ENCODE measurements at regions not wholly inside any gene's neighbourhood (a gene's known extent, or its start where the extent isn't known, plus 50 kb on each side); places are given as distances from the start of the nearest gene placed in this dataset.

DNA sequence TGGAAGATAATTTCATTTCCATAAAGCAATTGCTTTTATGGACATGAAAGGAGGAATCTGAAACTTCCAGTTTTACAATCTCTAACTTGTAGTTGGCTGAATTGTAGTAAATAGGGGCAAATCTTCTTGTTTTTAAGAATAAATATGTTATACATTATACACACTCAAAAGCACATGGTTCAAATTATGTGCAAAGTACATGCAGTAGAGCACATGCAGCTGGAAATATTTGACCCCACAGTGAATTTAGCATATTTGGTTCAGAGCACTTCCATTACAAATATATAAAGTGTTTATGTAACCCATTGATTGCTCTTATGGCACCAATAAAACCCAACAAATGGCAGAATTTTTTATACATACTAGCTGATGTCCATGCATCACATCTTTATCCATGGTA is 180.5 kb downstream of the IRS2 start:
- Mint-ChIP-seq H3K27ac (no peak overlapping the region), H3K4me1 (no peaks in the 10 kb centered on the region), H3K27me3 (no peaks in the 10 kb centered on the region), H3K36me3 (no peaks in the 10 kb centered on the region), H3K4me3 (no peak overlapping the region), H3K9me3 (peaks cover 6% of the 10 kb centered on the region)
- ATAC-seq, result no peak

DNA sequence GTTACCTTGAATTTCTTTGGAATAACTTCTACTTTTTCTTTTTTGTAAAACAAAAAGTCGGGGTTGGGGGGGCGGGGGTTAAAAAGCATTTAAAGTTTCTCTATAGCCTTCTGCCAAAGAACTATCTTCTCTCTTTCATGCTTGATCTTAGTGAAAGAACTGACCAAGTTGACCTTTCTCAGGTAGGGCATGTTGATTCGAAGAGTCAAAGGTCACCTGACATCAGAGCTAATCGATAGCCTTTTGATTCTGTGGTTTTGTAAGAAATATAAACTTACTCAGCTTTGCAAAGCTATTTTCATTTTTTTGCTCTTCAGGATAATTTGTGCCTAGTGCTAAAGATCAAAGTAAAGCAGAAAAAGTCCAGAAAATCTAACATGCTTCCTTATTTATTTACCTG is 181.5 kb downstream of the IRS2 start:
- H3K27me3 Mint-ChIP-seq, result no peaks in the 10 kb centered on the region
- H3K4me1 Mint-ChIP-seq, result no peaks in the 10 kb centered on the region
- no peak overlapping the region for H3K4me3 Mint-ChIP-seq
- H3K36me3 Mint-ChIP-seq, result no peaks in the 10 kb centered on the region
- ATAC-seq, result no peak
- no peak overlapping the region for H3K27ac Mint-ChIP-seq
- H3K9me3 Mint-ChIP-seq, result peaks cover 6% of the 10 kb centered on the region

GRCh38 chr13:109602356-109602755 is 184.0 kb downstream of the IRS2 start:
- H3K4me3 Mint-ChIP-seq, result no peak overlapping the region
- no peaks in the 10 kb centered on the region for H3K4me1 Mint-ChIP-seq
- H3K36me3 Mint-ChIP-seq, result no peaks in the 10 kb centered on the region
- H3K9me3 Mint-ChIP-seq, result peaks cover 2% of the 10 kb centered on the region
- no peak overlapping the region for H3K27ac Mint-ChIP-seq
- H3K27me3 Mint-ChIP-seq, result no peaks in the 10 kb centered on the region
- no peak for ATAC-seq

DNA sequence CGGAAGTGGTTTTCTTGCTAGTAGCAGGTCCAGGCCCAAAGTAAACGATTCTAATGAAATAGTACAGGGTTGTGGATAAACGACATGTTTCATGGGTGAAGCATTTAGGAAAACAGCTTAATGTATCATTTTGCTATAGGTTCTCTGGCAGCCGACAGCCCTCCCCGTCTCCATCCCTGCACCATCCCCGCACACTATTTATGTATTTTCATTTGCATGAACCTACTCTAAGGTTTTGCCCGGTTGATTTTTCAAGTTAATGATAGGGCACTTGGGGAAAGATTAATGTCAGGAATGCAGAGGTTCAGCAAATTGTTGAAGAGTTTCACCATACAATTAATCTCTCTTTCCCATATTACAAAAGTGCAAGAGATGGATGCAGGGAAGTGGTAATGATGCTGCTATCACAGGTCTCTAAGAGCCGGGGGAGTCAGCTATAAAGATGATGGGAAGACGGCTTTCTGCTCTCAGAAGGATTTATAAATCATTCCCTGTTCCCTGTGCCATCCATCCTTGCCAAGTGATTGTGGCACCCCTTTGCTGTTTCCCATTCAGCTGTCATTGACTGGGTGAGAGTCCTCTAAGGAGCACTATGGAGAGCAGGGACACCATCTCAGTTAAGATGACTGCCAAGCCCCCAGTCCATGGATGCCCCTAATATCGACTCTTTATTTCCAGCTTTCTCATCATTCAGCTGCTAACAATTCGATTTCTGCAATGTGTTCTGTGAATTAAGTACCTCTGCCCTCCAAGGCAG is 186.3 kb downstream of the IRS2 start:
- ATAC-seq, result no peak
- no peaks in the 10 kb centered on the region for H3K36me3 Mint-ChIP-seq
- no peak overlapping the region for H3K27ac Mint-ChIP-seq
- H3K27me3 Mint-ChIP-seq, result no peaks in the 10 kb centered on the region
- H3K4me1 Mint-ChIP-seq, result no peaks in the 10 kb centered on the region
- H3K9me3 Mint-ChIP-seq, result no peaks in the 10 kb centered on the region
- H3K4me3 Mint-ChIP-seq, result no peak overlapping the region

DNA sequence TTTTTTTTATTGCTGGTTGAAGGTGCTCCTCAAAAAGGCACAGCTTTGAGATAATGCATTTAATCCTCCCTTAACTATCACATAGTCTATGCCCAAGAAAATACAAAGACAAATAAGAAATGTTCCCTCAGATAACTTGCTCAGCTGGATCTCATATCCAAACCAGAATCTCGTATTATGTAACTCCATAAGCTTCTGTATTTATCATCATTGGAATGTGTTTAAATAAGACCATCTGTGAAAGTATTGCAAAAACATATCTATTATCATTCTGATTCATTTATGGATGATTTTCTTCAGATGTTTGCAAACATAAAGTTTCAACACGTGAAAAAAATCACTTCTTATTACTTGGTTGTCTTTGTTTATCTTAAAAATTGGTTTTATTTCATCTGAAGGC is 190.9 kb downstream of the IRS2 start:
- Mint-ChIP-seq H3K4me1 (no peaks in the 10 kb centered on the region), H3K36me3 (no peaks in the 10 kb centered on the region), H3K27me3 (no peaks in the 10 kb centered on the region), H3K9me3 (no peaks in the 10 kb centered on the region), H3K4me3 (no peak overlapping the region), H3K27ac (no peak overlapping the region)
- no peak for ATAC-seq

- no peaks in the 10 kb centered on the region for H3K4me1 Mint-ChIP-seq
Observed at GRCh38 chr13:109593230-109593629, 193.2 kb downstream of the IRS2 start.

GRCh38 chr13:109592770-109593169 is 193.6 kb downstream of the IRS2 start:
- Mint-ChIP-seq H3K4me3 (no peak overlapping the region), H3K27ac (no peak overlapping the region), H3K9me3 (peaks cover 5% of the 10 kb centered on the region), H3K27me3 (peaks cover 12% of the 10 kb centered on the region), H3K36me3 (no peaks in the 10 kb centered on the region), H3K4me1 (no peaks in the 10 kb centered on the region)
- no peak for ATAC-seq

More at GRCh38 chr13:109593230-109593629, 193.2 kb downstream of the IRS2 start:
- Mint-ChIP-seq H3K9me3 (peaks cover 5% of the 10 kb centered on the region), H3K36me3 (no peaks in the 10 kb centered on the region), H3K4me3 (no peak overlapping the region), H3K27me3 (peaks cover 12% of the 10 kb centered on the region), H3K27ac (no peak overlapping the region)
- ATAC-seq, result no peak

GRCh38 chr13:109587689-109588088 is 198.7 kb downstream of the IRS2 start:
- Mint-ChIP-seq H3K4me3 (no peak overlapping the region), H3K36me3 (no peaks in the 10 kb centered on the region)

DNA sequence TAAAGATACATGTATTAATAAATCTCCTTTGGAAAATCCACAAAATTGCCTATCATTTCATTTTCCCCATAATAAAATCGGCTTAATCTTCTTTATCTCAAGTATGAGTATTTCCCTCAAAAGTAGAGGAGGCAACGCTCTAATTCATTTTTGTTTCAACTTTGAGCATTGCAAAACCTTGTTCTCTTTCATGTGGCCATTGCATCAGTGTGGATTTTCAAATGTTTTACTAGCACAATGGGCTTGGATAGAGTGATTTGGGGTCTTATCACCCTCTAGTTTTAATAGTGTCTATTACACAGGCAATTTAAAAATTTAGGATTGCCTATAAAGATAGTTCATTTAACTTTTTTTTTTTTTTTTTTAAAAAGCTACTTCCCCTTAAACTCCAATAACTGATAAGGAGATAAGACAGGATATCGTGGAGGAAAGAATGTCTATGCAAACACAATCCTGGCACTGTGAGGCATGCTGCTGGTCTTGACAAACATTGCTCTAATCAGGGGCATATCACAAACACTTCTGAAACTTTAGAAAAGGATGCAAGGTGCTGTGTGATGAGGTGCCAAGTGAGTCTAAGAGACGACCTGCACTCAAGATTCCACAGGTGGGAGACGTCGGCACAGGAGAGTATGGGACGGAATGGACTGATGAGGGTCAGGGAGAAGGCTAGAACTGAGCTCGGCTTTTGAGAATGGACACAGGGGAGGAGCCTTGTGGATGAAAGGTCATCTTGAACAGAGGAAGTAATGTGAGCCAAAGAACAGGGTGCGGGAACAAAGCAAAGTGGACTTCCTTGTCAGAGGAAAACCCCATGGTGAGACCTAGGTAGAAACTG is 199.7 kb downstream of the IRS2 start:
- peaks cover 5% of the 10 kb centered on the region for H3K9me3 Mint-ChIP-seq
- H3K27me3 Mint-ChIP-seq, result peaks cover 12% of the 10 kb centered on the region
- no peak for ATAC-seq
- H3K27ac Mint-ChIP-seq, result no peak overlapping the region
- no peak overlapping the region for H3K4me3 Mint-ChIP-seq
- H3K4me1 Mint-ChIP-seq, result no peaks in the 10 kb centered on the region
- H3K36me3 Mint-ChIP-seq, result no peaks in the 10 kb centered on the region

More at GRCh38 chr13:109587689-109588088, 198.7 kb downstream of the IRS2 start:
- Mint-ChIP-seq H3K4me1 (no peaks in the 10 kb centered on the region), H3K9me3 (peaks cover 5% of the 10 kb centered on the region), H3K27ac (no peak overlapping the region), H3K27me3 (peaks cover 12% of the 10 kb centered on the region)
- ATAC-seq, result no peak

GRCh38 chr13:109584844-109585361 is 201.5 kb downstream of the IRS2 start:
- no peaks in the 10 kb centered on the region for H3K4me1 Mint-ChIP-seq

DNA sequence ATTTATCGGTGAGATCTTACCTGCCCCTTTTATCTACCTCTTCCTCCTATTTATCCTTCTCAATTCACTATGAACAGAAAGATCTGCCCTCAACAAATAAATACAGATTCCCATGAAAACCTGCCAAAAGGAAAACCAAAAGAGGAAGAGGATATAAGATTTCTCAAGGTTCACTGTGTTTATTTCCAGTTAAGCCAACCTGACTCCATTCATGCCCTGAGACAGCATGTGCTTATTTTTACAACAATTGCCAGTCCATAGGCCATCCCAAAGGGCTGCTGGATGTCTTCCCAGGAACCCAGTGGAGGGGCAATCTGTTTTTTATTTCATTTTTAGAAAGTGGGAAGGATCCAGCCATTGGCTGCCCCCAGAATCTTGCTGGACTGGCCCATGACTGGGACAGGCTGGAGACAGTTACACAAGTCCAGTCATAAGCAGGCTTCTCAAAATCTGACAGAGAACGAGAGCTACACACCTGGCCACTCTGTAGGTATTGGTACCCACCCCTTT is 209.1 kb downstream of the IRS2 start:
- Mint-ChIP-seq H3K9me3 (no peaks in the 10 kb centered on the region), H3K27me3 (no peaks in the 10 kb centered on the region), H3K36me3 (no peaks in the 10 kb centered on the region), H3K4me1 (no peaks in the 10 kb centered on the region), H3K27ac (no peak overlapping the region), H3K4me3 (no peak overlapping the region)
- ATAC-seq, result no peak

More at GRCh38 chr13:109584844-109585361, 201.5 kb downstream of the IRS2 start:
- ATAC-seq, result no peak
- Mint-ChIP-seq H3K4me3 (no peak overlapping the region), H3K27ac (no peak overlapping the region), H3K36me3 (no peaks in the 10 kb centered on the region), H3K27me3 (peaks cover 7% of the 10 kb centered on the region), H3K9me3 (peaks cover 5% of the 10 kb centered on the region)

DNA sequence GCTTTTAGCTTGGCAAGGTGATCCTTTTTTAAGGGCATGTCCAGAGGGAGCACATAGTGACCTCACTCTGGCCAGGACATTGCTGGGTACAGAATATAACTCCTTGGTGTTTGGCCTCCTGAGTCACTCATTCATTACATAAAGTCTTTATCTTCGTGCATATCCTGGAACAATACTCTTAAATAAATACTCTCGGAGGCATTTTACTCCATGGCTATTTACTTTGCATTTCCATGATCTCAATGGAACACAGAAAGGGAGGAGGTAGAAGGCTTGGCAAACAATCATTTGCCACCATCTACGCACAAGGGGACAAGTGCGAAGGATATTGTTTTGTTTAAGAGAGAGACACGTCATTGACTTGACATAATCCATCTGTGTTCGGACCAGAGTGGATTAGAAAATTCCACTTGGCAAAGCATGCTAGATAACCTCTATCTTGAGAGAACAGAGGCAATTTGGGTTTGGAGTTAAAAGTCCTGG is 210.0 kb downstream of the IRS2 start:
- no peaks in the 10 kb centered on the region for H3K9me3 Mint-ChIP-seq
- no peak overlapping the region for H3K4me3 Mint-ChIP-seq
- H3K27ac Mint-ChIP-seq, result no peak overlapping the region

GRCh38 chr13:109575821-109576220 is 210.6 kb downstream of the IRS2 start:
- Mint-ChIP-seq H3K27ac (no peak overlapping the region), H3K4me1 (peaks cover 4% of the 10 kb centered on the region), H3K9me3 (no peaks in the 10 kb centered on the region), H3K27me3 (no peaks in the 10 kb centered on the region), H3K36me3 (no peaks in the 10 kb centered on the region), H3K4me3 (no peak overlapping the region)
- ATAC-seq, result no peak

More for the DNA sequence above, 210.0 kb downstream of the IRS2 start:
- Mint-ChIP-seq H3K36me3 (no peaks in the 10 kb centered on the region), H3K27me3 (no peaks in the 10 kb centered on the region), H3K4me1 (no peaks in the 10 kb centered on the region)
- ATAC-seq, result no peak

DNA sequence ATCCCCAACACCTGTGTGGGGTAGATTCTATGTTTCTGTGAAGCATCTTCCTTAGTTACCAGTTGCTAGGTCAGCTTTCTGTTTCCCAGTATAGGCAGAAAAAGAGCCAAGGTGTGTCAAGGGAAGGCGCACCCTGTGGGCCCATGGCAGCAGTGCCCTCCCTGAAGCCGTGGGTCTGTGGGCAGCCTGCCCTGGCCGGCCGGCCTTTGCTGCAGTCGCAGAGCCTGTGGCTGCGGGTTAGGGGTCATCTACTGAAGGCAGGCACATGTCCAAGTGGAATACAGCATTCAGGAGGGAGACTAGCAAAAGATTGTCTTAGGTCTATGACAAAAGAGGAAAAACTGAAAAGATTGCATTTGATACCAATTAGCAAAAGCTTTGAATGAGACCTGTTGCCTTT is 214.0 kb downstream of the IRS2 start:
- Mint-ChIP-seq H3K4me3 (no peak overlapping the region), H3K27ac (no peak overlapping the region), H3K9me3 (no peaks in the 10 kb centered on the region), H3K36me3 (no peaks in the 10 kb centered on the region), H3K4me1 (peaks cover 7% of the 10 kb centered on the region), H3K27me3 (no peaks in the 10 kb centered on the region)
- no peak for ATAC-seq

DNA sequence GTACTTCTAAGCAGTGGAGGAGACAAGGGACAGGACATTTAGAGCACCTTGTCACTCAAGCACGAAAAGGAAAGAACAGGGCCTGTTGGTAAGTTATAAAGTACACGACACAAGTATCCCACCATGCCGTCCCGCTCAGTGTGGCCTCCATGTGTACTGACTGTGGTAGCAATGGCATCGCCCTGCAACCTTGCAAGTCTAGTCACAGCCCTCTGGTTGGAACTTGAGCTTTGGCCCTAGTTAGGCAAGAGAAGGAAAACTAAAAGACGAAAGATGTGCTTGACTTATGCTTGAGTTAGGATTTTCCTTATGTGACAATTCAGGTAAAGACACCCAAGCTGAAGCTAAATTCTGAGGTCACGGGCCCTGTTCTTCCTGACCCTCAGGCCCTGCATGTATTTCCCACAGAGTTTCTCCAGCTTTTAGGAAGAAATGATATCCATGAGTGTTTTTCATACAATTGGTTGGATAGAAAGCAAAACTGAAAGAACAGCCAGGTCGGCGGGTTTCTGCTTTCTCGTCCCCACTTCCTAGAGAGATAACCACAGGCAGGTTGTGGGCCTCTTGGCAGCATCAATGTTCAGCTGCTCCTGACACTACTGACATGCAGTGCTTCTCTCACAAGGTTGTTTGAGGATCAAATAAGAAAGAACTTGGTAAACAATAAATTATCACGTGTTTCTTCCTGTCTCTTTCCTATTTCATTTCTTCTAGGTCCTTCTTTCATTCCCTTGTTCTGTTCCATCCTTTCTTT is 216.2 kb downstream of the IRS2 start:
- peaks cover 7% of the 10 kb centered on the region for H3K4me1 Mint-ChIP-seq
- no peak overlapping the region for H3K4me3 Mint-ChIP-seq
- H3K9me3 Mint-ChIP-seq, result peaks cover 2% of the 10 kb centered on the region
- H3K36me3 Mint-ChIP-seq, result no peaks in the 10 kb centered on the region
- no peaks in the 10 kb centered on the region for H3K27me3 Mint-ChIP-seq
- H3K27ac Mint-ChIP-seq, result no peak overlapping the region
- no peak for ATAC-seq

All from stimulated activated memory B cell treated with anti-CD40 and anti-IgM and Interleukin-4, amounts not matched to agents 10 μg/mL and 1 μg/mL and 100 μg/mL, for 72 hours (primary cell).